Ishikawa (cell line): ENCODE measurements at regions not wholly inside any gene's neighbourhood (a gene's known extent, or its start where the extent isn't known, plus 50 kb on each side); places are given as distances from the start of the nearest gene placed in this dataset.

Source experiments
- CEBPB ChIP-seq: IDR thresholded peaks from 2 replicates; pipeline ENCODE4 v1.6.1; 2012
- CREB1 ChIP-seq: IDR thresholded peaks from 2 replicates; pipeline ENCODE4 v1.6.1; 2012; ENCODE audit warnings: low read depth
- EGR1 ChIP-seq: IDR thresholded peaks from 2 replicates; pipeline ENCODE4 v1.6.1; 2012
- EP300 ChIP-seq: IDR thresholded peaks from 2 replicates; pipeline ENCODE4 v1.6.1; 2012; ENCODE audit warnings: borderline replicate concordance
- FOXM1 ChIP-seq: IDR thresholded peaks from 2 replicates; pipeline ENCODE4 v1.6.1; 2012; ENCODE audit warnings: low read depth, borderline replicate concordance
- NFIC ChIP-seq: IDR thresholded peaks from 2 replicates; pipeline ENCODE4 v1.6.1; 2012
- RAD21 ChIP-seq: IDR thresholded peaks from 2 replicates; pipeline ENCODE4 v1.6.1; 2012; ENCODE audit warnings: low read depth
- TAF1 ChIP-seq: IDR thresholded peaks from 2 replicates; pipeline ENCODE4 v1.6.1; 2012; ENCODE audit warnings: low read depth, mild to moderate bottlenecking
- TCF12 ChIP-seq: IDR thresholded peaks from 2 replicates; pipeline ENCODE4 v1.6.1; 2012; ENCODE audit warnings: low read depth
- TEAD4 ChIP-seq: IDR thresholded peaks from 2 replicates; pipeline ENCODE4 v1.6.1; 2012
- YY1 ChIP-seq: IDR thresholded peaks from 2 replicates; pipeline ENCODE4 v1.6.1; 2012; ENCODE audit warnings: low read depth
- ZBTB7A ChIP-seq: IDR thresholded peaks from 2 replicates; pipeline ENCODE4 v1.6.1; 2012; ENCODE audit warnings: low read depth
- TF ChIP-seq, protein P1 (sequence below): IDR thresholded peaks from 2 replicates; pipeline ENCODE4 v1.6.1; 2012; ENCODE audit warnings: low read depth, mild to moderate bottlenecking
- TF ChIP-seq, protein P2 (sequence below): IDR thresholded peaks from 2 replicates; pipeline ENCODE4 v1.6.1; 2012
- TF ChIP-seq, protein P3 (sequence below): IDR thresholded peaks from 2 replicates; pipeline ENCODE4 v1.6.1; 2012

DNA sequence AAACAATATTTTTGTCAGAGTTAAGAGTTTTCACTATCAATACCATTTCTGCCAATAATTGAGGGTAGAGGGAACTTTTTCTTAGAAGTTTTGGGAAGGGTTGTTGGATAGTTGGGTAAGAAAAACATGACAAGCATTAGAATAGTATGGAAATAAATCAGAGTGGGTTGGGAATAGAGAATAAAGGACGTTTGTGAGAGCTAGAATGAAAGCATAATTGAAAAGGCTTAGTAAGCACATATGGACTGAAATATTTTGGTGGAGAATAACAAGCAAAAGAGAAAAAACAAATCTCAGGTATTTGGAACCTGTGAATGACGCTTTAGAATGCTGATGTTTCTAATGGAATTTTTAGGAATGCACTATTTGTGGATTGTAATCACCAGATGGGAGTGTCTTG lies 262.9 kb upstream of the EDIL3 start:
- TF ChIP-seq EP300 (no peak), TCF12 (no peak), TEAD4 (no peak), CEBPB (no peak), EGR1 (no peak), YY1 (no peak), RAD21 (no peak), FOXM1 (no peak), CREB1 (no peak), ZBTB7A (no peak), TAF1 (no peak), NFIC (no peak)
- TF ChIP-seq, protein P1, sequence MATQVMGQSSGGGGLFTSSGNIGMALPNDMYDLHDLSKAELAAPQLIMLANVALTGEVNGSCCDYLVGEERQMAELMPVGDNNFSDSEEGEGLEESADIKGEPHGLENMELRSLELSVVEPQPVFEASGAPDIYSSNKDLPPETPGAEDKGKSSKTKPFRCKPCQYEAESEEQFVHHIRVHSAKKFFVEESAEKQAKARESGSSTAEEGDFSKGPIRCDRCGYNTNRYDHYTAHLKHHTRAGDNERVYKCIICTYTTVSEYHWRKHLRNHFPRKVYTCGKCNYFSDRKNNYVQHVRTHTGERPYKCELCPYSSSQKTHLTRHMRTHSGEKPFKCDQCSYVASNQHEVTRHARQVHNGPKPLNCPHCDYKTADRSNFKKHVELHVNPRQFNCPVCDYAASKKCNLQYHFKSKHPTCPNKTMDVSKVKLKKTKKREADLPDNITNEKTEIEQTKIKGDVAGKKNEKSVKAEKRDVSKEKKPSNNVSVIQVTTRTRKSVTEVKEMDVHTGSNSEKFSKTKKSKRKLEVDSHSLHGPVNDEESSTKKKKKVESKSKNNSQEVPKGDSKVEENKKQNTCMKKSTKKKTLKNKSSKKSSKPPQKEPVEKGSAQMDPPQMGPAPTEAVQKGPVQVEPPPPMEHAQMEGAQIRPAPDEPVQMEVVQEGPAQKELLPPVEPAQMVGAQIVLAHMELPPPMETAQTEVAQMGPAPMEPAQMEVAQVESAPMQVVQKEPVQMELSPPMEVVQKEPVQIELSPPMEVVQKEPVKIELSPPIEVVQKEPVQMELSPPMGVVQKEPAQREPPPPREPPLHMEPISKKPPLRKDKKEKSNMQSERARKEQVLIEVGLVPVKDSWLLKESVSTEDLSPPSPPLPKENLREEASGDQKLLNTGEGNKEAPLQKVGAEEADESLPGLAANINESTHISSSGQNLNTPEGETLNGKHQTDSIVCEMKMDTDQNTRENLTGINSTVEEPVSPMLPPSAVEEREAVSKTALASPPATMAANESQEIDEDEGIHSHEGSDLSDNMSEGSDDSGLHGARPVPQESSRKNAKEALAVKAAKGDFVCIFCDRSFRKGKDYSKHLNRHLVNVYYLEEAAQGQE = no peak
- TF ChIP-seq, protein P2, sequence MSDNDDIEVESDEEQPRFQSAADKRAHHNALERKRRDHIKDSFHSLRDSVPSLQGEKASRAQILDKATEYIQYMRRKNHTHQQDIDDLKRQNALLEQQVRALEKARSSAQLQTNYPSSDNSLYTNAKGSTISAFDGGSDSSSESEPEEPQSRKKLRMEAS = no peak
- TF ChIP-seq, protein P3, sequence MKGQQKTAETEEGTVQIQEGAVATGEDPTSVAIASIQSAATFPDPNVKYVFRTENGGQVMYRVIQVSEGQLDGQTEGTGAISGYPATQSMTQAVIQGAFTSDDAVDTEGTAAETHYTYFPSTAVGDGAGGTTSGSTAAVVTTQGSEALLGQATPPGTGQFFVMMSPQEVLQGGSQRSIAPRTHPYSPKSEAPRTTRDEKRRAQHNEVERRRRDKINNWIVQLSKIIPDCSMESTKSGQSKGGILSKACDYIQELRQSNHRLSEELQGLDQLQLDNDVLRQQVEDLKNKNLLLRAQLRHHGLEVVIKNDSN = no peak

DNA sequence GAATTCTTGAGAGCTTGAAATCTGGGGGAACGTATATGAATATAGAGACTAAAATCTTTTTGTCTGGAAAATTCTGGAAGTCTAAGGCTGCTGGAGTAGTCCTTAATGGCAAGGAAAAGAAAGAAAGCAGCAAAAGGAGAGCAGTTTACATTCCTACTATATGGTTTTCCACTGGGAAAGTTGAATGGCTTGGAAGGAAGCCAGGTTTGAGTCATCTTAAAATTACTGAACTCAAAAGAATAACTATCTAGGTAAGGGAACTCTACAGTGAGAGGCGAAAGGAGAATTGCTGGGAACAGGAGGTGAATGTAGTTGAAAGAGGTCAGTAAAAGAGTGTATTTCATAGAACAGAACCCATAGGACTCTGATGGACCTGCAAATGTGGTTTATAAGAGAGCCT lies 258.1 kb upstream of the EDIL3 start:
- TF ChIP-seq TEAD4 (no peak), CEBPB (no peak), RAD21 (no peak), TCF12 (no peak), FOXM1 (no peak), CREB1 (no peak), EGR1 (no peak), ZBTB7A (no peak), NFIC (no peak)
- TF ChIP-seq, protein P3 = no peak
- TF ChIP-seq, protein P1 = no peak

DNA sequence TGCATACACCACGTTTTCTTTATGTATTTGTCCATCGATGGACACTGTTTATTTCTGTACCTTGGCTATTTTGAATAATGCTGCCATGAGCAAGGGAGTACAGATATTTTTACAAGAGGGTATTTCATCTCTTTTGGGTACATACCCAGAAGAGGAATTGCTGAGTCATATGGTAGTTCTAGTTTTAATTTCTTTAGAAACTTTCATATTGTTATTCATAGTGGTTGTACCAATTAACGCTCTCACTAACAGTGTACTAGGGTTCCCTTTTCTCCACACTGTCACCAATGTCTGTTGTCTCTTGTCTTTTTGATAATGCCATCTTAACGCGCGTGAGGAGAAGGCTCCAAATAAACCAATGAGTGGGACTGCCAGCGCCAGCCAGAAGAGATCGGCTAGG lies 257.6 kb upstream of the EDIL3 start:
- TF ChIP-seq TCF12 (no peak), EP300 (no peak), EGR1 (no peak), FOXM1 (no peak), RAD21 (no peak), NFIC (no peak), YY1 (no peak), TEAD4 (no peak)
- TF ChIP-seq, protein P2 = no peak
- TF ChIP-seq, protein P3 = no peak

DNA sequence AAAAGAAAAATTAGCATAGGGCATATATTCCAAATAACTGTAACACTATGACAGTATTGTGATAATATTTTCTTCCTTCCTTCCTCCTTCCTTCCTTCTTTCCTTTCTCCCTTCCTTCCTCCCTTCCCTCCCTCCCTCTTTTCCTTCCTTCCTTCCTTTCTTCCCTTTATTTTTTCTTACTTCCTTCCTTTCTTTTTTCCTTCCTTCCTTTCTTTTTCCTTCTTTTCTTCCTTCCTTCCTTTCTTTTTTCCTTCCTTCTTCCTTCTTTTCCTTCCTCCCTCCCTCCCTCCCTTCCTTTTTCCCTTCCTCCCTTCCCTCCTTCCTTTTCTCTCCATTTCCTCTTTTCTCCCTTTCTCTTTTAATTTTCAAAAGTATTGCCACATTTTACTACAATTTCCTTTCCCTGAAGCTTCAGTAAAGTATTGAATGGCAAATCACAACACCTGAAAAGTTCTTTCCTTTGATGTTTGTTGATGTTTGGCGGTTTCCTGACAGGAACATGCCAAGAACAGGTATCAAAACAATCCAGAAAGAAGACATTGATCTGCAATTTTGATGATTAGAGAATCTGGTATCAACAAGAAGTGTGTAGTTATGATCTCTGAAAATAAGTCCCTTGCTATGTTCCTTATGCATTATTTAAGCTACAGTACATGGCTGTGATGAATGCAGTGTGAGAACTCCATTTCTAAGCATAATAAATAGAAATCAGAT lies 253.1 kb upstream of the EDIL3 start:
- TF ChIP-seq RAD21 (no peak), NFIC (no peak), EGR1 (no peak), FOXM1 (no peak), CEBPB (no peak), EP300 (no peak), ZBTB7A (no peak), TCF12 (no peak), YY1 (no peak), CREB1 (no peak), TEAD4 (no peak), TAF1 (no peak)
- TF ChIP-seq, protein P3 = no peak
- TF ChIP-seq, protein P2 = no peak
- TF ChIP-seq, protein P1 = no peak
